ENCODE measurements at regions not wholly inside any gene's neighbourhood (a gene's known extent, or its start where the extent isn't known, plus 50 kb on each side); places are given as distances from the start of the nearest gene placed in this dataset.

GRCh38 chrX:69318651-69319340 is 153.5 kb upstream of the PJA1 start:
- TF ChIP-seq CTCF (IDR thresholded peaks at IDR 0.05; ENCODE audit: insufficient read depth, low read depth, low read length, missing control alignments) = no peak
- no peak for DNase-seq (ENCODE audit: low read depth)
- H3K4me3 ChIP-seq (ENCODE audit: low read depth, low read length) = no peak overlapping the region

- TF ChIP-seq CTCF (IDR thresholded peaks at IDR 0.05; ENCODE audit: insufficient read depth, low read depth, low read length, missing control alignments) = no peak
- no peak overlapping the region for H3K4me3 ChIP-seq (ENCODE audit: low read depth, low read length)
- no peak for DNase-seq (ENCODE audit: low read depth)
These were observed 152.5 kb upstream of the PJA1 start for GRCh38 chrX:69317721-69318120.

GRCh38 chrX:69314436-69315348 is 149.4 kb upstream of the PJA1 start:
- no peak for TF ChIP-seq CTCF (IDR thresholded peaks at IDR 0.05; ENCODE audit: insufficient read depth, low read depth, low read length, missing control alignments)
- H3K4me3 ChIP-seq (ENCODE audit: low read depth, low read length) = no peak overlapping the region

GRCh38 chrX:69313617-69314290 is 148.5 kb upstream of the PJA1 start:
- no peak for DNase-seq (ENCODE audit: low read depth)
- H3K4me3 ChIP-seq (ENCODE audit: low read depth, low read length) = no peak overlapping the region
- no peak for TF ChIP-seq CTCF (IDR thresholded peaks at IDR 0.05; ENCODE audit: insufficient read depth, low read depth, low read length, missing control alignments)

More at GRCh38 chrX:69314436-69315348, 149.4 kb upstream of the PJA1 start:
- DNase-seq (ENCODE audit: low read depth) = no peak

- H3K4me3 ChIP-seq (ENCODE audit: low read depth, low read length) = no peak overlapping the region
- no peak for DNase-seq (ENCODE audit: low read depth)
- no peak for TF ChIP-seq CTCF (IDR thresholded peaks at IDR 0.05; ENCODE audit: insufficient read depth, low read depth, low read length, missing control alignments)
These were observed 146.8 kb upstream of the PJA1 start for GRCh38 chrX:69311936-69312670.

GRCh38 chrX:69309074-69309792 is 144.0 kb upstream of the PJA1 start:
- DNase-seq (ENCODE audit: low read depth) = no peak
- no peak for TF ChIP-seq CTCF (IDR thresholded peaks at IDR 0.05; ENCODE audit: insufficient read depth, low read depth, low read length, missing control alignments)
- H3K4me3 ChIP-seq (ENCODE audit: low read depth, low read length) = no peak overlapping the region

Data from GM12865 (cell line).